Keratinocyte (primary cell): ENCODE measurements at regions not wholly inside any gene's neighbourhood (a gene's known extent, or its start where the extent isn't known, plus 50 kb on each side); places are given as distances from the start of the nearest gene placed in this dataset.

Experiments
- DNase-seq: peaks from one replicate; pipeline ENCODE4 v3.0.0-alpha.2; 2011; ENCODE audit warnings: low read depth, missing footprints, low spot score
- FAIRE-seq: peaks from 2 replicates; lab custom pipeline; 2011; peaks lifted over from hg19 to GRCh38; lab: Jason Lieb, UNC
- H2AFZ ChIP-seq: 2 replicates; pipeline ENCODE4 v1.6.0; 2012; ENCODE audit warnings: low read length, control low read depth, inconsistent platforms; ENCODE audit not compliant: control insufficient read depth
- H3K27ac ChIP-seq: 2 replicates; pipeline ENCODE4 v1.5.1; 2011; ENCODE audit warnings: low read length; ENCODE audit not compliant: control insufficient read depth, insufficient read depth
- H3K27me3 ChIP-seq: 3 replicates; pipeline ENCODE4 v1.6.0; 2011; ENCODE audit warnings: low read length; ENCODE audit not compliant: control insufficient read depth, insufficient read depth; ENCODE audit errors: extremely low read depth
- H3K36me3 ChIP-seq, 2 experiments: 2 replicates in 1 of 2; 3 replicates in 1 of 2; pipeline ENCODE4 v1.5.1; 2011; ENCODE audit warnings: low read length in 2 of 2, mild to moderate bottlenecking in 1 of 2; ENCODE audit not compliant: control insufficient read depth in 2 of 2, insufficient read depth in 2 of 2; ENCODE audit errors: extremely low read depth in 1 of 2
- H3K4me1 ChIP-seq: 3 replicates; pipeline ENCODE4 v1.5.1; 2011; ENCODE audit warnings: low read length; ENCODE audit not compliant: control insufficient read depth, insufficient read depth; ENCODE audit errors: extremely low read depth
- H3K4me2 ChIP-seq: 3 replicates; pipeline ENCODE4 v1.6.0; 2011; ENCODE audit warnings: low read depth, low read length; ENCODE audit not compliant: control insufficient read depth, insufficient read depth; ENCODE audit errors: extremely low read depth
- H3K4me3 ChIP-seq, 3 experiments: fragments of 200-600 bp in 1 of 3; sonication (generic) in 1 of 3; 2 replicates in 2 of 3; 3 replicates in 1 of 3; pipeline ENCODE4 v1.5.1; 2011 to 2016; ENCODE audit warnings: low read length in 3 of 3, mild to moderate bottlenecking in 3 of 3, control low read depth in 2 of 3, inconsistent platforms in 1 of 3, low read depth in 1 of 3, mixed read lengths in 1 of 3, mixed run types in 1 of 3, moderate library complexity in 1 of 3; ENCODE audit not compliant: control insufficient read depth in 2 of 3, insufficient read depth in 2 of 3; ENCODE audit errors: extremely low read depth in 1 of 3
- H3K79me2 ChIP-seq: 2 replicates; pipeline ENCODE4 v1.6.0; 2012; ENCODE audit warnings: low read length; ENCODE audit not compliant: control insufficient read depth, insufficient read depth
- H3K9ac ChIP-seq: 3 replicates; pipeline ENCODE4 v1.6.0; 2011; ENCODE audit warnings: low read length; ENCODE audit not compliant: control insufficient read depth, insufficient read depth; ENCODE audit errors: extremely low read depth
- H3K9me1 ChIP-seq: 3 replicates; pipeline ENCODE4 v1.6.0; 2011; ENCODE audit warnings: low read length; ENCODE audit not compliant: control insufficient read depth, insufficient read depth; ENCODE audit errors: extremely low read depth
- H3K9me3 ChIP-seq: 2 replicates; pipeline ENCODE4 v1.5.1; 2012; ENCODE audit warnings: low read depth, low read length; ENCODE audit not compliant: control insufficient read depth
- H4K20me1 ChIP-seq: 3 replicates; pipeline ENCODE4 v1.6.0; 2011; ENCODE audit warnings: low read length; ENCODE audit not compliant: control insufficient read depth, insufficient read depth; ENCODE audit errors: extremely low read depth
- EZH2 ChIP-seq: IDR thresholded peaks from one replicate; pipeline ENCODE4 v1.6.1; 2012; ENCODE audit warnings: inconsistent platforms, mild to moderate bottlenecking, low read length, moderate library complexity
- dilution Hi-C: fragments of 300-500 bp; cut with MboI; formaldehyde crosslinking; loops from one replicate; pipeline ENCODE4 v1.7.0; 2020; ENCODE audit warnings: low sequenced_read_pairs; ENCODE audit not compliant: extremely low pct_ligation_motif_present
- TF ChIP-seq, protein P1 (sequence below), 3 experiments: IDR thresholded peaks in 1 of 3; conservative IDR thresholded peaks in 1 of 3; optimal IDR thresholded peaks in 1 of 3; 2 replicates in 2 of 3; 3 replicates in 1 of 3; pipeline versions ENCODE3 to v1.5.1; 2011; ENCODE audit warnings: low read length in 3 of 3, mild to moderate bottlenecking in 3 of 3, moderate library complexity in 2 of 3, control low read depth in 1 of 3, inconsistent platforms in 1 of 3; ENCODE audit not compliant: insufficient read depth in 2 of 3; ENCODE audit errors: extremely low read depth in 1 of 3

DNA sequence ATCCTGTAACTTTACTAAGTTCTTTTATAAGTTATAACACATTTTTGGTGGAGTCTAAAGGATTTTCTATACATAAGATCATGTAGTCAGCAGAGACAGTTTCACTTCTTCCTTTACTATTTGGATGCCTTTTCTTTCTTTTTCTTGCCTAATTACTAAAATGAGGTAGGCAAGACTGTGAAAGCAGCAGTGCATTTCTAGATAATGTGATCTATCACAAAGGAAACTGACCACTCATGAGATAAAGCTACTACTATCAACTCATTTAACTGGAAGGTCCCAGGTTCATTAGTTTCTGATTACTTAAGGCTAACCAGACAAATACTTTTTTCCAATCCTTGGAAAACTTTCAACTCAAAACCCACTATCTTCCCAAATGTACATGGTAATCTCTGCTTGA, 196.2 kb upstream of the E2F8 start:
- Histone ChIP-seq H3K27ac (no peak overlapping the region), H3K9me1 (no peaks in the 10 kb centered on the region), H3K9me3 (no peaks in the 10 kb centered on the region), H3K4me3 (no peak overlapping the region), H3K36me3 (no peaks in the 10 kb centered on the region), H3K27me3 (no peaks in the 10 kb centered on the region), H3K79me2 (no peaks in the 10 kb centered on the region), H3K4me1 (peaks cover 30% of the 10 kb centered on the region), H3K4me2 (no peak overlapping the region), H2AFZ (no peak overlapping the region), H4K20me1 (no peaks in the 10 kb centered on the region), H3K9ac (no peak overlapping the region)
- no peak for DNase-seq
- TF ChIP-seq, protein P1, sequence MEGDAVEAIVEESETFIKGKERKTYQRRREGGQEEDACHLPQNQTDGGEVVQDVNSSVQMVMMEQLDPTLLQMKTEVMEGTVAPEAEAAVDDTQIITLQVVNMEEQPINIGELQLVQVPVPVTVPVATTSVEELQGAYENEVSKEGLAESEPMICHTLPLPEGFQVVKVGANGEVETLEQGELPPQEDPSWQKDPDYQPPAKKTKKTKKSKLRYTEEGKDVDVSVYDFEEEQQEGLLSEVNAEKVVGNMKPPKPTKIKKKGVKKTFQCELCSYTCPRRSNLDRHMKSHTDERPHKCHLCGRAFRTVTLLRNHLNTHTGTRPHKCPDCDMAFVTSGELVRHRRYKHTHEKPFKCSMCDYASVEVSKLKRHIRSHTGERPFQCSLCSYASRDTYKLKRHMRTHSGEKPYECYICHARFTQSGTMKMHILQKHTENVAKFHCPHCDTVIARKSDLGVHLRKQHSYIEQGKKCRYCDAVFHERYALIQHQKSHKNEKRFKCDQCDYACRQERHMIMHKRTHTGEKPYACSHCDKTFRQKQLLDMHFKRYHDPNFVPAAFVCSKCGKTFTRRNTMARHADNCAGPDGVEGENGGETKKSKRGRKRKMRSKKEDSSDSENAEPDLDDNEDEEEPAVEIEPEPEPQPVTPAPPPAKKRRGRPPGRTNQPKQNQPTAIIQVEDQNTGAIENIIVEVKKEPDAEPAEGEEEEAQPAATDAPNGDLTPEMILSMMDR (optimal IDR thresholded peaks at IDR 0.05 in 1 of 3, IDR thresholded peaks at IDR 0.05 in 1 of 3, conservative IDR thresholded peaks at IDR 0.05 in 1 of 3; ENCODE audit: extremely low read depth in 1 of 3, insufficient read depth in 2 of 3, low read length in 3 of 3): no peak
- no peak for TF ChIP-seq EZH2
- no peak for FAIRE-seq
- dilution Hi-C loops: no loop called here

DNA sequence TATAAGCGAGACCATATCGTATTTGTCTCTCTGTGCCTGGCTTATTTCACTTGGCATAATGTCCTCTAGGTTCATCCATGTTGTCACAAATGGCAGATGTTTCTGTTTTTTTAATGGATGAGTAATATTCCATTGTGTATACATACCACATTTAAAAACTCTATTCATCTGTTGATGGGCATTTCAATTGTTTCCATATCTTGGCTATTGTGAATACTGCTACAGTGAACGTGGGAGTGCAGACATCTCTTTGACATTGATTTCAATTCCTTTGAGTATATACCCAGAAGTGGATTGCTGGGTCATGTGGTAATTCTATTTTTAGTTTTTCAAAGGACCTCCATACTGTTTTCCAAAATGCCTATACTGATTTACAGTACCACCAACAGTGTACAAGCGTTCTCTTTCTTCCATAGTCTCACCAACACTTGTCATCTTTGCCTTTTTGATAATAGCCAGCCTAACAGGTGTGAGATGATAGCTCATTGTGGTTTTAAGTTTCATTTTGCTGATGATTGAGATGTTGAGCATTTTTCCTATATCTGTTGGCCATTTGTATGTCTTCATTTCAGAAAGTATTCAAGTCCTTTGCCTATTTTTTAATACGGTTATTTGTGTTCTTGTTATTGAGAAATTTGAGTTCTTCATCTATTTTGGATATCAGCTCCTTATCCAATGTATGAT, 194.7 kb upstream of the E2F8 start:
- DNase-seq: no peak
- no peak for FAIRE-seq
- Histone ChIP-seq H3K27me3 (peaks cover 1% of the 10 kb centered on the region), H3K4me1 (peaks cover 23% of the 10 kb centered on the region), H3K9me1 (no peaks in the 10 kb centered on the region), H3K9ac (no peak overlapping the region), H3K4me3 (no peak overlapping the region), H2AFZ (no peak overlapping the region), H4K20me1 (no peaks in the 10 kb centered on the region), H3K9me3 (no peaks in the 10 kb centered on the region), H3K36me3 (no peaks in the 10 kb centered on the region), H3K4me2 (no peak overlapping the region), H3K27ac (no peak overlapping the region), H3K79me2 (no peaks in the 10 kb centered on the region)
- TF ChIP-seq EZH2: no peak
- TF ChIP-seq, protein P1 (optimal IDR thresholded peaks at IDR 0.05 in 1 of 3, IDR thresholded peaks at IDR 0.05 in 1 of 3, conservative IDR thresholded peaks at IDR 0.05 in 1 of 3; ENCODE audit: extremely low read depth in 1 of 3, insufficient read depth in 2 of 3, low read length in 3 of 3): no peak
- dilution Hi-C loops: no loop called here
